ENCODE measurements at regions not wholly inside any gene's neighbourhood (a gene's known extent, or its start where the extent isn't known, plus 50 kb on each side); places are given as distances from the start of the nearest gene placed in this dataset.
"Not testable (repeated sequence)": the region's sequence is repeated elsewhere in the genome, so short reads cannot be mapped to it uniquely, and the experiment has no call there.

DNA sequence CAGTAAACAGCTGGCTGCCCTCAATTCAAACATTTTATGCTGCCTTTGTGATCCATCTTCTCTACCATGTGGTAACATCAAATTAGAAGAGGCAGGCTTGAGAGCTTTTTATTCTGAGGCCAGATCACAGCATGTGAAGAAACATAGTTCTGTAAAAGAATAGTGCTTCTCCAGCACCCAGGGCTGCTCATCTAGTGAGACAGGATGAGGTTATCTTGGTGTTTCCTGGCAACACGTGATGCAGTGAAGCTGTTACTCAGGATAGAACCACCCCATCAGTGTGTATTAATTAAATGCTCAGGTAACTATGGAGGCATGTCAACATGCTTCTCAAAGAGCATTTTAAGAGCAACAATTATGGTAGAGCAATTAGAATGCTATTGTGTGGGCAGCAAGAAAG, 400.5 kb upstream of the ACO1 start:
- DNase-seq: peak in 1 of 2 experiments; percentile 54

GRCh38 chr9:31996331-31996730, 388.1 kb upstream of the ACO1 start:
- DNase-seq: no peak

GRCh38 chr9:32004431-32005076, 379.9 kb upstream of the ACO1 start:
- DNase-seq: no peak

DNA sequence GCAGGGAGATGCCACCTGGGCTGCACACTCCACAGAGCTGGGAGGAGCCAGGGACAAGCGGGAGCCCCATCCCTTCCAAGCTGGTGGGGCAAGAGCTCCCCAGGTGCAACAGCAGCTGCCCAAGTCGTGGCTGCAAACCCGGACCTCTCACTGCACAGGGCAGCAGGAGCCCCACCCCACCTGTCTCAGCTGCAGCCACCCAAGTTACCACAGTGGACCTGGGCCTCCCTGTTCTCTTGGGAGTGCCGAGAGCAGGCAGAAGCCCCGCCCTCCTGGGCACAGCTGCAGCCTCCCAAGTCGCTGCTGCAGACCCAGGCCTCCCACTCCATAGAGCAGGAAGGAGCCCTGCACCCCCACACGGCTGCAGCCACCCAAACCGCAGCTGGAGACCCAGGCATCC, 374.1 kb upstream of the ACO1 start:
- no peak for DNase-seq

- DNase-seq: no peak
Observed at GRCh38 chr9:32011049-32011448, 373.4 kb upstream of the ACO1 start.

- no peak for DNase-seq
Observed at GRCh38 chr9:32015795-32016194, 368.6 kb upstream of the ACO1 start.

DNA sequence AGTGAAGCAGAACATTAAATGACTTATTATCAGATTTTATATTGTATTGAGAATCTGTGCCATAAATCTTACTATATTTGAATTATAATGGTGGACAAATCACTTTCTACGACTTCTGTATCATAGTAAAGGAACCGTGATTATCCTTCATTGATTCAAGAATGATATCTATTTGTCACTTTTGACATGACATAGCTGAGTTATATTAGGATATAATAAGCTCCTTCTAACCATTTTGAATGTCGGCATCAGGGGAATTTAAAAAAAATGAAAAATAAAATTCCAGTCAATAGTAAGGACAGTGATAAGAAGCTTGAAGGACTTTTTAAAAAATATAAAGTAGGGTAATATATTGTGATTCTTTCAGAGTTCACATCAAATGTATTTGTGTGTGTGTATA, 338.9 kb upstream of the ACO1 start:
- no peak for DNase-seq

DNA sequence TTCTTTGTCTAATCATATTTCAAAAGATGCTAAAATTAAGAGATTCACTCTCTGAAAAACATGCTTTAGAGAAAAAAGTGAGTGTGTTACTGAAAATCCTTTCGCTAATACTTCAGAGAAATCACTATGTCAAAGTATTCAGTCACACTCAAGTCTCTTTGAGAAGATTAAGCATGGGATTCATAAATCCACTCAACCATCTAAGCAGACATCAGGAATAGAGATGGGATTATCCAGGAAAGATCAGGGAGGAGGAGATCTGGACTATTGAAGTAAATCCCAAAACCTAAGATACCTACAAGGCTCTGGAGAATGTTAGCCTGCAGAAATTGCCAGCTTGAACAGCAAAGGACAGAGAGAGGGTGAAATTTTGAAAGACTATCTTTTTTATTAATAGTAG, 317.2 kb upstream of the ACO1 start:
- no peak for DNase-seq

DNA sequence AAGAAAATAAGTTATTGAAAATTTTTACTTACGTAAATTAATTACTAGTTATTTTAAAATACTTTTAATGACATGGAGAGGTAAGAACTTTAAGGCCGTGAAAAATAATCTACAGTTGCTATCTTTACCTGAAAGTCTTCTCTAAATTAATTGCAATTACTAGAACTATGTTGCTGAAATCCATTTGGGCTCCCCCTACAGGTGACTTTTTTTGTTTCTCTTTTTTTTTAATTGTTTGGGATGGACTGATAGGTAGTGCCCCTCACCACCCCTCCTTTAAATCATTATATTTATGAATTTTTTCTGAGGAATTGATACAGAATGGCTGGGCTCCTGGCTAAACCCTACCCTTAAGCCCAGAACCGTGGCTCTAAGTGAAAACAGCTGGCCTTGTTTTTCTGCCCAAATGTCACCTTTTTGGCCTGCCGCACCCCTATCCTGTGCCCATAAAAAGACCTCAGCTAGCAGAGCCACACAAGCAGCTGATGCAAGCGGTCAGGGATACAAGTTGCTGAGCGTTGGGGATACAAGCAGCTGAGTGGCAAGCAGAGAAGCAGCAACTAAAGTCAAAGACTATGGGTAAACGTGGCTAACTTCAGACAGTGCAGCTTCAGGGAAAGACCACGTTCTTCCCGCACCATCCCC, 315.2 kb upstream of the ACO1 start:
- DNase-seq: no peak

GRCh38 chr9:32069969-32070368, 314.5 kb upstream of the ACO1 start:
- DNase-seq: no peak

DNA sequence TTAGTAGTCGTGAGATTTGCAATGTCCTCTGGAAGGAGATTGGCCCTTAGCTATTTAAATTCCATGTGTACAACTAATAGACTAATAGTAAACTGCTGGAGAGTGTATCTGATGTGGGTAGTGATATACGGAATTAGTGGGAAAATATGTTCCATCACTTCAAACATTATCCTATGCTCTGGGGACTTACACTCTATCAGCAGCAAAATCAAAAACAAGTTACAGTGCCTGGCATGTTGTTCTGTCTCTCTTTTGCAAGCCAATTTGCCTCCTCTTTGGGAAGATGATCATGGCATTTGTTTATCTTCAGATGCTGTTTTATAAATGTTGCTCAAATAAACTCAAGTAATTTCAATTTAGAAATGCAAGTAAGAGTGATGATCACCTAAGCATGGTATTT, 311.9 kb upstream of the ACO1 start:
- DNase-seq: no peak

GRCh38 chr9:32092031-32092430, 292.4 kb upstream of the ACO1 start:
- DNase-seq: no peak

DNA sequence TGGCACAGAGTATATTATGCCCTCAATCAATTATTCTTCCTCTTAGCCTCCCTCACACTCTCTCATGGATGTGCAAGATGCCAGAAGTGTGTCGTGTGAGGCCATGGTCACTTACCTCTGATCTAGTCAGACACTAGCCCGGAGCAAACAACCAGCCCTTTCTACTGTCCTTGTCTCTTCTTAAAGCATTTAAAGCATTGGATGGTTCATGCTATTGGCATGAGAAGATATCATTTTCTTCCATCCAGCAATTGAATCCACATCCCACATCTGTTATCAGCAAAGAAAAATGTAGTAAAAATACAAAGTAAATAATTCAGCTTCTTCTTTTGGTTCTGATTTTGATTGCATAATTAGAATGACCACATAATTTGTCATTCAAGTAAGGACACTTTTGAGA, 267.2 kb upstream of the ACO1 start:
- no peak for DNase-seq

DNA sequence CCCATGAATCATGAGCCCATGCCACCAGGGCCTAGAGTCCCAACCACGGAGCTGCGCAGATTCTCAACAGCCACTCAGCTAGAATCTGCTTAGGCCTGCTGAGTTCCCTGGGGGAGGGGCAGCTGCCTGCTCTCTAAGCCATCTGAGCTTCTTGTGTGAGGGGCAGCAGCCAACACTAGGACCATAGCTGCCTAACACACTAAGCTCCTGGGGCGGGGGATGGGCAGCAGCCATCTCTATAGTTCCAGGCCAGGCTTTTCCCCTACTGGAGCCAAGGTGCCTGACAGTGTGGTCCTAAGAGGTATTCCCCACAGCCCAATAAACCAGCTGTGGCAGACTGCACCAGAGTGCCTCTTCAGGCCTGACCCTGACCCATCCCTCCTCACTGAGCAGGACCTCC, 255.9 kb upstream of the ACO1 start:
- DNase-seq: no peak

GRCh38 chr9:32130709-32131108, 253.7 kb upstream of the ACO1 start:
- DNase-seq: not testable (repeated sequence)

- no peak for DNase-seq
Observed at GRCh38 chr9:32136700-32137339, 247.6 kb upstream of the ACO1 start.

DNA sequence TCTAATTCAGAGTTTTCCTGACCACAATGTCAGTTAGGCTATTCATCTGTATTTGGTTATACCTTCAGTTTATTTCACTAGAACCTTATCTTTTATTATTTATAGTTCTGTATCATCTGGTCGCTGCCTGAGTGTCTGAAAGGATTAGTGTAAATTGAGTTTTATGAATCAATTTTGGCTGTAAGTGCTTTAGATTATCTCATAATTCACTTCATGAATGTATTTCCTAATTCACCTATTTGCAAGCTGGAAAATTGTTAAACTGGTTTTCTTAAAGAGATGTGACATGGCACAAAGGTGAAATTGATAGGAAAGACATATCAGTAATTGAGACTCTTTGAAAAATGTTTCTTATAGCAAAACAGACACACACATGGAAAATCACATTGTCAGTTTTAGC, 242.4 kb upstream of the ACO1 start:
- DNase-seq: no peak

DNA sequence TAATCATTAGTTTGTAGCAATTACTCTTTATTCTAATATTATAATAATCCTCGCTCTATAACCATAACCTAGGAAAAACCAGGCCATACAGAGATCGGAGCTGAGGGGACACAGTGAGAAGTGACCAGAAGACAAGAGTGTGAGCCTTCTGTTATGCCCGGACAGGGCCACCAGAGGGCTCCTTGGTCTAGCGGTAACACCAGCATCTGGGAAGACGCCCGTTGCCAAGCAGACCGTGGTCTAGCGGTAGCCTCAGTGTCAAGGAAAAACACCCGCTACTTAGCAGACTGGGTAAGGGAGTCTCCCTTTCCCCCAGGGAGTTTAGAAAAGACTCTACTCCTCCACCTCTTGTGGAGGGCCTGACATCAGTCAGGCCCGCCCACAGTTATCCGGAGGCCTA, 235.9 kb upstream of the ACO1 start:
- not testable (repeated sequence) for DNase-seq

DNA sequence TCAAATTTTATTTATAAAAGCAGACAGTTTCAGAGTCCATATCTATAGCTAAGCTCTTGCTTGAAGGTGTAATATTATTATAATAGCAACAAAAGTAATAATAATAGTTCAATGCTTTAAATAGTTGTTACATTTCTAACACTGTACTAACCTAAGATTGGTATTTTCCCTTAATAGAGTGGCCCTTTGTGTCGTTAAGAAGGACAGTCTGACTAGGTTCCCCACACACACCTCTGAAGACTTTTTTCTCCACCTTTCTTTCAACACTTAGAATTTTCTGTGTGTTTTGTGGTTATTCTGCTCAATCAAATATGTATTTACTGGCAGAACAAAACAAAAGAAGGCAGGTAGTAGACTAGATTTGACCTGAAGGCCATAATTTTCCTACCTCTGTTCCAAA, 223.2 kb upstream of the ACO1 start:
- no peak for DNase-seq

- DNase-seq: no peak
Observed at GRCh38 chr9:32161720-32162119, 222.7 kb upstream of the ACO1 start.

DNA sequence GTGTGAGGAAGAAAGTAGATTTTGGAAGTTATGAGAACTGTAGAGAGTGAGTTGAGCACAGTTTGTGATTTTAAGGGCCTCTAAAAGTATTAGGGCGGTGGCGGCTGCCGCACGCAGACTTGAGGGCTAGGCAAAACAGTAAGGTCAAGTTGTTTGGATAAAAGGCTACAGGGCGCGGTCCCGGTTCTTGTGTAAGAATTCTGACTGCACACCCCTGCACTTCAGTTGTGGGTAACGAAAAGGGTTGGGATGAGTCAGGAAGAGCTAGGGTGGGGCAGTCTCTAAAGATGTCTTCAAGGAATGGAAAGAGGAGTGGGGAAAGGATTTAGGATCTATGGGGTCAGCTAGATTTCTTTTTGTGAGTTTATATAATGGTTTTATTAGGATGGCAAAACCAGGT, 218.1 kb upstream of the ACO1 start:
- DNase-seq: not testable (repeated sequence)

DNA sequence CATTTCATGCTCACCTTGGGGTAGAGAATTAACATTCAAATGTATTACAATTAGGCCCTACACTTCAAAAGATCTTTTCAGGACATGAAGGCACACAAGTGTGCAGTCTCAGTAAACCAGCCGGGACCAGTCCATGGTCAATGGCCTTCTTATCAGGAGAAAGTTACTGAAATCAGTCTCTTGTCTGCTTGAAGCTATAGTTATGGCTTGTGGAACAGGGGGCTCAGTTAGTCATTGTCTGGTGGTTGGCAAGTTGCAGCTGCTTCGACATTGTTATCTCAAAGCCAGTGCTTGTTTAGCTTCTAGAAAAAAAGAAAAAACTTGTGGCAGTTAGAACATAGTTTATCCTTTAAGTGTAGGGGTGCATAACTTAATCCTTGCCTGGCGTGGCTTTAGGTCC, 213.1 kb upstream of the ACO1 start:
- no peak for DNase-seq

DNA sequence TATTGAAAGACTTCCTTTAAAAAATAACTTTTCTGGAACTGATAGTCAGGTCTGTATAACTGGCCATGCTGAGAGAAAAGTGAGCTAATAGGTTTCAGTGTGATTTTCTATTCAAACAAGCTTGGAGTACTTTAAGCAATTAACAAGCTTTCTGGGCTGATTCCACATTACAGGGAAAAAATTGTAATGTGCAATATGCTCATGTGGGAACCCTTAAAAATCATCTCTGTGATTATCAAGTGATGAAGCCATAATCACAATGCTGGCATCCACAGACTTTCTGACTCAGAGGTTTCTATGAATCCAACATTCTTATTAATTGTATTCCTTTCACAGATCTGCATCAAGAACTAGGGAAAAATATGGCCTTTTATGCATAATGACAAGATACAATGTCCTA, 212.2 kb upstream of the ACO1 start:
- DNase-seq: no peak

- DNase-seq: peak in 1 of 2 experiments; percentile 7
Observed at GRCh38 chr9:32177396-32177795, 207.0 kb upstream of the ACO1 start.

DNA sequence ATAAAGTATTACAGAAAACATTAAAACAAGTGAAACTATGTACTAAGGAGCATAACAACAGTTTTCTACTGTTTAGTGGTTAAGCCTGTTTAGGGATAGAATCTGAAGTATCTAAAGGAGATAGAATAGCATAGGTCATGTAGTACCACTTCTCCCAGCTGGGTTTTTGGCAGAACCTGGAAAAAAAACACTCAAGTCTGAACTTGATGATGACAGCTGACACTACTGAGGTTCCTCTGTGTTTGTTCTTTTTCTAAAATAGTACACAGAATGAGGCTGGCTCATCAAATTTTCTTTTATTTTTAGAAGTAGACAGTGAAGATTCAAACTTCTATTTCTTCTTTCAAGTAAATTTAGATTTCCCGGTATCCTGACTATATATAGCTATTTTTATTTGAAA, 203.8 kb upstream of the ACO1 start:
- no peak for DNase-seq

All from NCI-H2081 (cell line).